HepG2 (cell line): ENCODE measurements at regions not wholly inside any gene's neighbourhood (a gene's known extent, or its start where the extent isn't known, plus 50 kb on each side); places are given as distances from the start of the nearest gene placed in this dataset.

Experiments used
- ATAC-seq: fragments of 200-7000 bp; cut with Tn5 transposase; 3 replicates; pipeline ENCODE4 v1.9.1; 2020; ENCODE audit warnings: mild to moderate bottlenecking, moderate library complexity
- BruUV-seq: library from RNA; stranded (reverse); fragments of 400-500 nt; replicated peaks from 2 replicates; lab custom pipeline; 2021; lab: Mats Ljungman, UMichigan
- CTCF ChIA-PET: fragments of 300-600 bp; formaldehyde crosslinking; extraction: SDS; loops from one replicate; lab custom pipeline; 2021; ENCODE audit warnings: low total read pairs, inconsistent platforms, low intra/inter-chr PET ratio; lab: Yijun Ruan, JAX
- POLR2A ChIA-PET: fragments of 350-600 bp; sonication (Branson Sonifier 250); formaldehyde crosslinking; loops from one replicate; lab custom pipeline; 2020; ENCODE audit warnings: antibody characterized with exemption, inconsistent platforms; lab: Yijun Ruan, JAX
- DNase-seq: peaks from one replicate; pipeline ENCODE4 v3.0.0-alpha.2; 2015; ENCODE audit warnings: low spot score
- FAIRE-seq: peaks from 3 replicates; lab custom pipeline; 2011; peaks lifted over from hg19 to GRCh38; lab: Jason Lieb, UNC
- H2AFZ ChIP-seq: one replicate; pipeline ENCODE4 v1.6.1; 2011; ENCODE audit warnings: low read length, inconsistent platforms
- H3K27ac ChIP-seq: fragments of 300-600 bp; 3 replicates; pipeline ENCODE4 v1.8.0; 2011; ENCODE audit warnings: mixed run types, mild to moderate bottlenecking, mixed read lengths, low read length, inconsistent platforms; ENCODE audit not compliant: insufficient read depth; ENCODE audit errors: extremely low read length
- H3K27me3 ChIP-seq, 2 experiments: fragments of 200-600 bp in 1 of 2; 2 replicates in 1 of 2; 3 replicates in 1 of 2; pipeline versions ENCODE4 v1.6.0 to v1.8.0; 2011; ENCODE audit warnings: low read length in 2 of 2, mild to moderate bottlenecking in 2 of 2, moderate library complexity in 2 of 2, inconsistent platforms in 1 of 2; ENCODE audit not compliant: insufficient read depth in 2 of 2, control insufficient read depth in 1 of 2
- H3K36me3 ChIP-seq, 2 experiments: fragments of 200-600 bp in 1 of 2; replicated peaks in 1 of 2; 2 replicates in 1 of 2; 3 replicates in 1 of 2; pipeline versions ENCODE4 v1.5.1 to v1.8.0; 2011; ENCODE audit warnings: low read length in 2 of 2, inconsistent platforms in 1 of 2; ENCODE audit not compliant: insufficient read depth in 2 of 2, control insufficient read depth in 1 of 2
- H3K4me1 ChIP-seq: 2 replicates; pipeline ENCODE4 v1.5.1; 2012; ENCODE audit warnings: low read length, inconsistent platforms; ENCODE audit not compliant: insufficient read depth
- H3K4me2 ChIP-seq: 2 replicates; pipeline ENCODE4 v1.6.0; 2011; ENCODE audit warnings: low read depth, low read length, inconsistent platforms
- H3K4me3 ChIP-seq, 3 experiments: fragments of 200-600 bp in 1 of 3; sonication (generic), shearing (Covaris generic) in 1 of 3; replicated peaks in 1 of 3; 2 replicates each; pipeline ENCODE4 v1.5.1; 2011 to 2016; ENCODE audit warnings: low read length in 3 of 3, inconsistent platforms in 2 of 3, low read depth in 2 of 3, mild to moderate bottlenecking in 2 of 3, control low read depth in 1 of 3, mixed read lengths in 1 of 3; ENCODE audit not compliant: insufficient read depth in 1 of 3
- H3K79me2 ChIP-seq: one replicate; pipeline ENCODE4 v1.6.1; 2011; ENCODE audit warnings: low read length, inconsistent platforms; ENCODE audit not compliant: insufficient read depth
- H3K9ac ChIP-seq: 2 replicates; pipeline ENCODE4 v1.6.0; 2011; ENCODE audit warnings: mild to moderate bottlenecking, low read depth, low read length, inconsistent platforms; ENCODE audit not compliant: insufficient read depth
- H3K9me3 ChIP-seq: 2 replicates; pipeline ENCODE4 v1.5.1; 2012; ENCODE audit warnings: mild to moderate bottlenecking, low read length
- H4K20me1 ChIP-seq: 2 replicates; pipeline ENCODE4 v1.6.0; 2011; ENCODE audit warnings: inconsistent platforms, mild to moderate bottlenecking, low read length, moderate library complexity; ENCODE audit not compliant: insufficient read depth
- HCFC1 ChIP-seq: fragments of 150-350 bp; IDR thresholded peaks from 2 replicates; pipeline ENCODE4 v1.6.1; 2014; ENCODE audit warnings: low read depth, low read length
- PHF21A ChIP-seq: sonication (generic); formaldehyde crosslinking; IDR thresholded peaks from 2 replicates; pipeline ENCODE4 v1.5.0; 2020; ENCODE audit warnings: mild to moderate bottlenecking, missing genetic modification reagents
- RFX1 ChIP-seq: fragments of 450-650 bp; IDR thresholded peaks from 2 replicates; pipeline ENCODE4 v1.6.1; 2017
- TBX3 ChIP-seq: fragments of 450-650 bp; IDR thresholded peaks from 2 replicates; pipeline ENCODE4 v1.6.1; 2017; ENCODE audit warnings: antibody characterized with exemption, mild to moderate bottlenecking, inconsistent platforms, borderline replicate concordance
- ZBTB7A ChIP-seq: sonication (generic); formaldehyde crosslinking; IDR thresholded peaks from 2 replicates; pipeline ENCODE4 v1.8.0; 2022; ENCODE audit warnings: mild to moderate bottlenecking, missing genetic modification reagents
- ZNF24 ChIP-seq: fragments of 450-650 bp; IDR thresholded peaks from 2 replicates; pipeline ENCODE4 v1.6.1; 2017; ENCODE audit warnings: antibody characterized with exemption, mild to moderate bottlenecking
- ZNF569 ChIP-seq: sonication (generic); formaldehyde crosslinking; IDR thresholded peaks from 2 replicates; pipeline ENCODE4 v1.5.0; 2020; ENCODE audit warnings: mild to moderate bottlenecking, missing genetic modification reagents, moderate library complexity, borderline replicate concordance
- ZNF577 ChIP-seq: sonication (generic); formaldehyde crosslinking; IDR thresholded peaks from 2 replicates; pipeline ENCODE4 v1.4.0; 2020; ENCODE audit warnings: mild to moderate bottlenecking, low read depth, missing genetic modification reagents, borderline replicate concordance
- ZNF816 ChIP-seq: sonication (generic); formaldehyde crosslinking; IDR thresholded peaks from 2 replicates; pipeline ENCODE4 v1.8.0; 2022; ENCODE audit warnings: missing genetic modification reagents, mild to moderate bottlenecking, borderline replicate concordance
- WGBS: methylation state at CpG from one replicate; pipeline ENCODE4 v1.1.6; 2017; ENCODE audit warnings: low lambda C conversion rate; 5-methylcytosine and 5-hydroxymethylcytosine counted together
- in situ Hi-C: cut with HindIII; loops from 2 replicates; pipeline ENCODE4 v1.10.0; 2017; ENCODE audit warnings: low pct_unique_long_range_greater_than_20kb; ENCODE audit not compliant: extremely low pct_ligation_motif_present
- intact Hi-C: fragments of 100-400 bp; cut with micrococcal nuclease; formaldehyde crosslinking; loops from one replicate; pipeline ENCODE4 v1.10.0; 2022; ENCODE audit not compliant: unreplicated experiment
- TF ChIP-seq, protein P1 (sequence below), 2 experiments: sonication (generic) in 1 of 2; formaldehyde crosslinking in 1 of 2; IDR thresholded peaks; 2 replicates each; pipeline versions ENCODE4 v1.5.1 to v1.6.1; 2011 to 2020; ENCODE audit warnings: borderline replicate concordance in 1 of 2, low read depth in 1 of 2, low read length in 1 of 2, mild to moderate bottlenecking in 1 of 2, missing genetic modification reagents in 1 of 2, moderate library complexity in 1 of 2
- TF ChIP-seq, protein P2 (sequence below): sonication (generic); formaldehyde crosslinking; IDR thresholded peaks from 2 replicates; pipeline ENCODE4 v1.4.0; 2020; ENCODE audit warnings: mild to moderate bottlenecking, missing genetic modification reagents

DNA sequence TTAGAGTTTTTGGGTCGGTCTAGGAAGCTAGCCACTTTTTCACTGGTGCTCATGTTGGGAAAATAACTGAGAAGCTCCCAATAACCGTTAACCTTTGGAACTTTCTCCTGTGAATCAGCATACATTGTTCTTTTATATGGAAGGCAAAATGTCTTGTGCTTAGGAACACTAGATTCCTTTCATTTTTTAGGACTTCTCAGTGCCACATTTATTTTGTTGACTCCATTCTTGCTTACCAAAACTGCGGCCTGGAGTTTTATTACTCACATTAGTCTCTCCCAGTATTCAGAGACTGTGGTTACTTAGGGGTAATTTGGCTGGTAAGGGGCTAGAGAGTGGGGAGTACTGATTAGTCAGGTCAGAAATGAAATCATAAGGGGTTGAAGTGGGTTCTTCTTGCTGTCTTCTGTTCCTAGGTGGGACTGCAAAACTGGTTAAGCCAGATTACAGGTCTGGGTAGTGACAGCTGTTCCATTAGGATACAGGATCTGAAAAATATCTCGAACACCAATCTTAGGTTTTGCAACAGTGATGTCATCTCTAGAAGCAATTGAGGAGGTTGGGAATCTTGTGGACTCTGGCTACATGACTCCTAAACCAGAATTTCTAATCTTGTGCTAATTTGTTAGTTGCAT lies 631.4 kb upstream of the LUZP2 start (continued):
- TF ChIP-seq ZNF816 (CRISPR knock-in tag), result no peak

DNA sequence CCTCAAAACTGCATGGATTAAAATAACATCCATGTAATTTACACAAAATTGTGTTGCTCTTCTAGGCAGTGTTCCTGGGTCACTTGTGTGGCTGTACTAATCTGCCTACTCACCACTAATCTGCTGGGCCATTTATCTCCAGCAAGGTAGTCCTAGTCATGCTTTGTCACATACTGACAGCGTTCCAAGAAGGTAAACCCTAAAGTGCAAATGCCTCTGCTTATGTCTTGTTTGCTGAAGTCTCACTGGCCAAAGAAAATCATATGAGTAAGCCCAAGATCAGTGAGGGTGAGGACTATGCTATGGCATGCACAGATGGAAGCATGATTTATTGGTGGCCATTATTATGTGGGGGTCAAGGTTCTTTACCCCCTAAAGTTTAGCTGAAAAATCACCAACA lies 630.2 kb upstream of the LUZP2 start:
- FAIRE-seq, result no peak
- H3K9ac ChIP-seq, result no peak overlapping the region
- H3K4me2 ChIP-seq, result no peak overlapping the region
- 0% methylated on average over 1 of the region's 1 CpG for WGBS
- intact Hi-C loops (no loop called here), in situ Hi-C loops (no loop called here)
- no peak overlapping the region for H2AFZ ChIP-seq
- H3K36me3 ChIP-seq, result no peaks in the 10 kb centered on the region
- H3K4me1 ChIP-seq, result no peaks in the 10 kb centered on the region
- H3K9me3 ChIP-seq, result no peaks in the 10 kb centered on the region; the same call in 1 of the 2 replicates
- CTCF ChIA-PET, result no interaction called here
- no peak overlapping the region for H3K27ac ChIP-seq
- H3K79me2 ChIP-seq, result no peaks in the 10 kb centered on the region
- no peak for DNase-seq
- POLR2A ChIA-PET, result no interaction called here
- no peak for ATAC-seq
- no peaks in the 10 kb centered on the region for H3K27me3 ChIP-seq
- no peaks in the 10 kb centered on the region for H4K20me1 ChIP-seq
- BruUV-seq, result no TSS peak
- no peak overlapping the region for H3K4me3 ChIP-seq
- TF ChIP-seq PHF21A (no peak), ZNF569 (CRISPR knock-in tag) (no peak), HCFC1 (no peak), ZBTB7A (CRISPR knock-in tag) (no peak), ZNF24 (no peak), RFX1 (no peak), TBX3 (no peak), ZNF577 (CRISPR knock-in tag) (no peak)
- TF ChIP-seq, protein P1, sequence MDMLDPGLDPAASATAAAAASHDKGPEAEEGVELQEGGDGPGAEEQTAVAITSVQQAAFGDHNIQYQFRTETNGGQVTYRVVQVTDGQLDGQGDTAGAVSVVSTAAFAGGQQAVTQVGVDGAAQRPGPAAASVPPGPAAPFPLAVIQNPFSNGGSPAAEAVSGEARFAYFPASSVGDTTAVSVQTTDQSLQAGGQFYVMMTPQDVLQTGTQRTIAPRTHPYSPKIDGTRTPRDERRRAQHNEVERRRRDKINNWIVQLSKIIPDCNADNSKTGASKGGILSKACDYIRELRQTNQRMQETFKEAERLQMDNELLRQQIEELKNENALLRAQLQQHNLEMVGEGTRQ (IDR thresholded peaks at IDR 0.05; ENCODE audit: low read depth, low read length), result no peak
- TF ChIP-seq, protein P1 (CRISPR knock-in tag; IDR thresholded peaks at IDR 0.05; ENCODE audit: borderline replicate concordance), result no peak
- TF ChIP-seq, protein P2, sequence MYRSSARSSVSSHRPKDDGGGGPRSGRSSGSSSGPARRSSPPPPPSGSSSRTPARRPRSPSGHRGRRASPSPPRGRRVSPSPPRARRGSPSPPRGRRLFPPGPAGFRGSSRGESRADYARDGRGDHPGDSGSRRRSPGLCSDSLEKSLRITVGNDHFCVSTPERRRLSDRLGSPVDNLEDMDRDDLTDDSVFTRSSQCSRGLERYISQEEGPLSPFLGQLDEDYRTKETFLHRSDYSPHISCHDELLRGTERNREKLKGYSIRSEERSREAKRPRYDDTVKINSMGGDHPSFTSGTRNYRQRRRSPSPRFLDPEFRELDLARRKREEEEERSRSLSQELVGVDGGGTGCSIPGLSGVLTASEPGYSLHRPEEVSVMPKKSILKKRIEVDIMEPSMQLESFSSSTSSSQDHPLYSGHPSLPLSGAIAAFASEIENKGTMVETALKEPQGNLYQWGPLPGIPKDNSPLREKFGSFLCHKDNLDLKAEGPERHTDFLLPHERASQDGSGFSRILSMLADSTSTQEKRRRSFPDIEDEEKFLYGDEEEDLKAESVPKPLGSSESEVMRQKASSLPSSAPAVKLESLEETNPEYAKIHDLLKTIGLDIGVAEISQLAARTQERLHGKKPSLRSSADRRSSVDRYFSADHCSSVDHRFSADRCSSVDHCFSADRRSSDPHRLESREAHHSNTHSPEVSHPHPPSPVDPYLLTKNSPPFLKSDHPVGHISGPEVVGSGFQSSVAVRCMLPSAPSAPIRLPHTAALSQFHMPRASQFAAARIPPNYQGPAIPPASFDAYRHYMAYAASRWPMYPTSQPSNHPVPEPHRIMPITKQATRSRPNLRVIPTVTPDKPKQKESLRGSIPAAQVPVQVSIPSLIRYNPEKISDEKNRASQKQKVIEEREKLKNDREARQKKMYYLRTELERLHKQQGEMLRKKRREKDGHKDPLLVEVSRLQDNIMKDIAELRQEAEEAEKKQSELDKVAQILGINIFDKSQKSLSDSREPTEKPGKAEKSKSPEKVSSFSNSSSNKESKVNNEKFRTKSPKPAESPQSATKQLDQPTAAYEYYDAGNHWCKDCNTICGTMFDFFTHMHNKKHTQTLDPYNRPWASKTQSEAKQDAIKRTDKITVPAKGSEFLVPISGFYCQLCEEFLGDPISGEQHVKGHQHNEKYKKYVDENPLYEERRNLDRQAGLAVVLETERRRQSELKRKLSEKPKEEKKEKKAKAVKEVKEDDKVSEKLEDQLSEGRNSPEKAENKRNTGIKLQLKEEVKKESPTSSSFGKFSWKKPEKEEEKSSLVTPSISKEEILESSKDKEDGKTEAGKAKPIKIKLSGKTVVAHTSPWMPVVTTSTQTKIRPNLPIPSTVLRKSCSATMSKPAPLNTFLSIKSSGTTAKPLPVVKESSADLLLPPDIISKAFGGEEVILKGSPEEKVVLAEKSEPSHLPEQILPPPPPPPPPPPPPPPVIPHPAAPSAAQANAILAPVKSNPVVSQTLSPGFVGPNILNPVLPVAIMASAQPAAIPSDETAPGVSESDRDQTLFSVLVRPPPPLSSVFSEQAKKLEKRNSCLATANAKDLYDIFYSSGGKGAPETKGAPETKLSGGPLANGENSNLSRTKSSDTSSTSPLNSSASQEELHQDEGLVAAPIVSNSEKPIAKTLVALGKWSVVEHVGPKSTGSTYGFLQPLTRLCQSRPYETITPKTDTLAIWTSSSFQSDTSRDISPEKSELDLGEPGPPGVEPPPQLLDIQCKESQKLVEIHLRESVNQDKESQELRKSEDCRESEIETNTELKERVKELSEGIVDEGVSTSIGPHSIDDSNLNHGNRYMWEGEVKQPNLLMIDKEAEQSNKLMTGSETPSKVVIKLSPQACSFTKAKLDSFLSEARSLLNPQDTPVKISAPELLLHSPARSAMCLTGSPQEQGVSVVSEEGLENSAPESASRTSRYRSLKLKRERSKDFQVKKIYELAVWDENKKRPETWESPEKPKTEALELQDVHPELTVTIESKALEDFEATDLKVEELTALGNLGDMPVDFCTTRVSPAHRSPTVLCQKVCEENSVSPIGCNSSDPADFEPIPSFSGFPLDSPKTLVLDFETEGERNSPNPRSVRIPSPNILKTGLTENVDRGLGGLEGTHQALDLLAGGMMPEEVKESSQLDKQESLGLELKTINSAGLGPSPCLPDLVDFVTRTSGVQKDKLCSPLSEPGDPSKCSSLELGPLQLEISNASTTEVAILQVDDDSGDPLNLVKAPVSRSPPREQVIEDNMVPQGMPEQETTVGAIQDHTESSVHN, result no peak
